Urinary bladder (tissue), 3 donors: ENCODE measurements at regions not wholly inside any gene's neighbourhood (a gene's known extent, or its start where the extent isn't known, plus 50 kb on each side); places are given as distances from the start of the nearest gene placed in this dataset.

Source experiments
- DNase-seq: peaks from one replicate; pipeline ENCODE4 v3.0.0-alpha.2; 2015; ENCODE audit errors: extremely low spot score
- H3K27ac ChIP-seq: one replicate; pipeline ENCODE4 v1.5.1; 2013; ENCODE audit warnings: low read depth, mild to moderate bottlenecking, moderate library complexity
- H3K36me3 ChIP-seq: one replicate; pipeline ENCODE4 v1.6.1; 2013; ENCODE audit warnings: mild to moderate bottlenecking, moderate library complexity; ENCODE audit not compliant: insufficient read depth
- H3K4me1 ChIP-seq: one replicate; pipeline ENCODE4 v1.6.1; 2013; ENCODE audit warnings: mild to moderate bottlenecking, moderate library complexity; ENCODE audit not compliant: insufficient read depth
- H3K4me3 ChIP-seq: one replicate; pipeline ENCODE4 v1.5.1; 2013; ENCODE audit warnings: low read depth, low read length
- WGBS: extraction: QIAGEN DNeasy Blood & Tissue Kit; methylation state at CpG from one replicate; pipeline ENCODE4 v1.1.7; 2013; 5-methylcytosine and 5-hydroxymethylcytosine counted together
- donor health status: healthy with polysubstance abuse.
- donor health status: healthy.

DNA sequence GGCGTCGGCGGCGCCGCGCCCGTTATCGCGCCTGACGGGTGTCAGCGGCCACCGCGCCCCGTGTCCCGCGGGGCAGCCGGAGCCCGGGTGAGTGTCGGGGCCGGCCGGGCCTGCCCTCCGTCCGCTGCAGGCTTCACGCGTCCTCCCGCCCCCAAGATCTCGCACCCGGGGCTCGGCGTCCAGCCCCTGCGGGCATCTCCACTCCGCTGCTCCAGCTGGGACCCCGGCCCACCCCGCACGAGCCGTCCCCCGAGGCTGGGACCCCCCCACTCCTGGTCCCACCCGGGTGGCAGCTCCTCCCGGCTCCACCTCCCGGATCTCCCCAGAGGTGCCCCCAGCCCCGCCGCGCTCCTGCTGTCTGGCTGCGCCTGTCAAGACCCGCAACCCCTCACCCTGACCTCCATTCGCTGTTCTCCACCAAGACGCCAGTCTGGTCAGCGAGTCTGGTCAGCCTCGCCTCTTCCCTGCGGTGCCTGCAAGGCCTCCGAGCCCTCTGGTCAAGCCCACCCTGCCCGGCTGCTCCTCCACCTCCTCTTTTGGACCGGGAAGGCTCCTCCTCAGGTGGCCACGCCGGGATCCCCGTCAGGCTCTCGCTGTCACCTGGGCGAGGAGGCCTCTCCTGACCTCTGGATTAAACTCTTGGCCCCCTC, 66.0 kb upstream of the NKX1-1 start:
- Histone ChIP-seq H3K4me1 (no peaks in the 10 kb centered on the region), H3K4me3 (no peak overlapping the region), H3K36me3 (no peaks in the 10 kb centered on the region), H3K27ac (no peak overlapping the region)
- 10% methylated on average over 58 of the region's 58 CpGs for WGBS
- no peak for DNase-seq

GRCh38 chr4:1471443-1472147, 65.4 kb upstream of the NKX1-1 start:
- whole genome bisulfite sequencing = 9% methylated on average over 55 of the region's 55 CpGs
- no peaks in the 10 kb centered on the region for H3K4me1 ChIP-seq
- no peak overlapping the region for H3K4me3 ChIP-seq
- no peak overlapping the region for H3K27ac ChIP-seq
- H3K36me3 ChIP-seq = no peaks in the 10 kb centered on the region
- DNase-seq = no peak

DNA sequence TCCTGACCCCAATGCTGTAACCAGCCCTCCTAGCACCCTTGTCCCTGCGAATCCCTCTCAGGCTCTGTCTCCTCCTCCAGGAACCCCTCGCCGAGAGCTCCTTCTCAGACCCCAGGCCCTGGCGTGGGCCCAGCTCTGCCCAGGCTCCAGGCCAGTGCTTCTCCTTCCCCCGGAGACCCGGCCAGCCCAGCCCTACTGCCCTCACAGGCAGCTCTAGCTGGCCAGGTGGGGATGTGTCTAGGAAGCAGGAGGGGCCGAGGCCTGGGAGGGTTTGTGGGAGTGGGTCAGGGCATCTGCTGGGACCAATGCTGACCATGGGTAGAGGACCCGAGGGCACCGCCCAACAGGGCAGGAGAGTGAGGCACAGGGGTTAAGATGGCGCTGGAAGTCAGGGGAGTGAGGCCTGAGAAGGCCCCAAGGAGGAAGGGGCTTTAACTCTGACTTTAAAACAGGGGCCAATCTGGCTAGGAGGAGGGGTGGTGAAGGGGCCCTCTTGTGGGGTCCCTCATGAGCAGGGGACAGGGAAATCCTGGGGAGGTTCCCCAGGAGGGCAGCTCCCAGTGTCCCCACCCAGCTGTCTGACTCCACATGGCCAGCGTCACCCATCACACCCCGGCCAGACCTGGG, 64.7 kb upstream of the NKX1-1 start:
- Histone ChIP-seq H3K4me3 (no peak overlapping the region), H3K4me1 (no peaks in the 10 kb centered on the region), H3K27ac (no peak overlapping the region), H3K36me3 (no peaks in the 10 kb centered on the region)
- DNase-seq = no peak
- 72% methylated on average over 12 of the region's 12 CpGs for WGBS

GRCh38 chr4:1470393-1470670, 64.1 kb upstream of the NKX1-1 start:
- Histone ChIP-seq H3K4me1 (no peaks in the 10 kb centered on the region), H3K36me3 (no peaks in the 10 kb centered on the region), H3K27ac (no peak overlapping the region), H3K4me3 (no peak overlapping the region)
- 39% methylated on average over 7 of the region's 7 CpGs for WGBS
- no peak for DNase-seq

GRCh38 chr4:1469607-1470392, 63.6 kb upstream of the NKX1-1 start:
- Histone ChIP-seq H3K27ac (no peak overlapping the region), H3K4me3 (no peak overlapping the region), H3K36me3 (no peaks in the 10 kb centered on the region), H3K4me1 (no peaks in the 10 kb centered on the region)
- WGBS = 81% methylated on average over 24 of the region's 24 CpGs
- no peak for DNase-seq

DNA sequence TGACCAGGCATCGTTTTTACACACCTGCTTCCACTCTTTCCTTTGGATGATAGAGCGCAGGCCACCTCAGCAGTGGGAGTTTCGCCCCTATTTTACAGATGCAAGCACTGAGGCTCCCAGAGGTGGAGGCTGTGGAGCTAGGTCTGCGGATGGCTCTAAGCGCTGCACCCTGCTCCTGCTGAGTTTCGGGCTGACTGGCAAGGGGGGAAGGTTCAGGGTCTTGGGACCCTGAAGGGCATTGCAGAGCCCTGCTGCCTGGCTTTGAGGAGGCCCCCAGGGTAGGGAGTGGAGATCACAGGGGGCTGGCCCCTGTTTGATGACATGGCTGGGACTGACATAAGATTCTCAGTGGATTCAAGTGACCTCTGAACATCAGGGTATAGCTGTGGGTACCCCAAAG, 62.8 kb upstream of the NKX1-1 start:
- H3K4me1 ChIP-seq = no peaks in the 10 kb centered on the region
- WGBS = 89% methylated on average over 6 of the region's 6 CpGs
- no peak overlapping the region for H3K27ac ChIP-seq
- no peak overlapping the region for H3K4me3 ChIP-seq
- no peak for DNase-seq
- H3K36me3 ChIP-seq = no peaks in the 10 kb centered on the region

DNA sequence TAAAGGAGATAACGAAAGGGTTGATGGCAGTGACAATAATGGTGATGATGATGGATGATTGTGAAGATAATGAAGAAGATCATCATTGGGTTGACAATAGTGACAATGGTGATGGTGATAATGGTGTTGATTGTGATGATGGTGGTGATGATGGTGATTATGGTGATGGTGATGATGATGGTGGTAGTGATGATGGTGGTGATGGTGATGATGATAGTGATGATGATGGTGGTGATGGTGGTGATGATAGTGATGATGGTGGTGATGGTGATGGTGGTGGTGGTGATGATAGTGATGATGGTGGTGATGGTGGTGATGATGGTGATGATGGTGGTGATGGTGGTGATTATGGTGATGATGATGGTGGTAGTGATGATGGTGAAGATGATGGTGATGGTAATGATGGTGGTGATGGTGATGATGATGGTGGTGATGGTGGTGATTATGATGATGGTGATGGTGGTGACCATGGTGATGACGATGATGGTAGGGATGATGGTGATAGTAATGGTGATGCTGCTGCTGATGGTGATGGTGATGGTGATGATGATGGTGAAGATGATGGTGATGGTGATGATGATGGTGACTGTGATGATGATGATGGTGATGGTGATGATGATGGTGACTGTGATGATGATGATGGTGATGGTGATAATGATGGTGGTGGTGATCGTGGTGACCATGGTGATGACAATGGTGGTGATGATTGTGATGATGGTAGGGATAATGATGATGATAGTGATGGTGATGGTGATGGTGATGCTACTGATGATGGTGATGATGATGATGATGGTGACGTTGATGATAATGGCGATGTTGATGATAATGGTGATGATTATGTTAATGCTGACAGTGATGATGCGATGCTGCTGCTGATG, 61.6 kb upstream of the NKX1-1 start:
- 96% methylated on average over 6 of the region's 6 CpGs for WGBS
- Histone ChIP-seq H3K4me3 (no peak overlapping the region), H3K27ac (no peak overlapping the region), H3K36me3 (no peaks in the 10 kb centered on the region), H3K4me1 (no peaks in the 10 kb centered on the region)
- no peak for DNase-seq

- DNase-seq = no peak
- no peaks in the 10 kb centered on the region for H3K4me1 ChIP-seq
- no peaks in the 10 kb centered on the region for H3K36me3 ChIP-seq
- H3K27ac ChIP-seq = no peak overlapping the region
- no peak overlapping the region for H3K4me3 ChIP-seq
- WGBS = 76% methylated on average over 6 of the region's 6 CpGs
These were observed 60.6 kb upstream of the NKX1-1 start for GRCh38 chr4:1466863-1467165.

GRCh38 chr4:1466034-1466862, 60.0 kb upstream of the NKX1-1 start:
- no peak overlapping the region for H3K27ac ChIP-seq
- H3K36me3 ChIP-seq = no peaks in the 10 kb centered on the region
- no peak overlapping the region for H3K4me3 ChIP-seq
- no peak for DNase-seq
- WGBS = 90% methylated on average over 24 of the region's 24 CpGs
- H3K4me1 ChIP-seq = no peaks in the 10 kb centered on the region

DNA sequence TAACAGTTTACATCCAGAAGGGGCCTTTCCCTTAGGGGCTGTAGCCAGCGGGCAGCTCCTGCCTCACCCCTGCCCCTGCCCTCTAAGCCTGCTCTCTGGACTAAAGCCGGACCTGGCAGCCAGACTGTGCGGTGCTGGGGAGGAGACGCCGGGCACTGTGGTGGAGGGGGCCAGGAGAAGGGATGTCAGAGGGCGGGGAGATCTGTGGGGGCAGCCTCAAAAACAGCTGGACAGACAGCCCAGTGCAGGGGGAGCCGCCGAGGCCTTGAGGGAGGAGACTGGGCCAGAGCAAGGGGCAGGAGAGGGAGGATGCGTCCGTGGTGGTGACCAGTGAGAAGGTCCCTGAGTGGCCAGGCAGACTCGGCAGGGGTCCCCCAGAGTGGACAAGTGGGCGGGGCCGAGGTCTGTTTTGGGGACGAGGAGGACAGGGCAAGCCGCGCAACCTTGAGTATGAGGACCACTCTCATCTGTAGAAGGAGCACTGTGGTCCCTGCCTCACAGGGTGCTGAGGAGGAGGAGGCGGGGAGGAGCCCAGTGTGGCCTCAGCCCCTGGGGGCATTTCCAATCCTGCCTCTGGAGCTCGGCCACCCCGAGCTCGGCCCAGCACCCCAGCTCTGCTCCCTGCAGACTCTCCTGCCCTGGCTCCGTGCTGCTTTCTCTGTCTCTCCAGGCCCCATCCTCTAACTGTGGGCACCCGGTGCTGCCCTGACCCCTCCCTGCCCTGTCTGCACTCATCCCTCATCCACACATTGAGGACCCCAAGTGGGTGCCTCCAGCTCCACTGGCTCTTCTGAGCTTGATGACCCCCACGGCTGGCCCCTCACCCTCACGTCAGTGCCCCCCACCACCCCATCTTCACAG, 59.2 kb upstream of the NKX1-1 start:
- H3K4me1 ChIP-seq = no peaks in the 10 kb centered on the region
- H3K27ac ChIP-seq = no peak overlapping the region
- WGBS = 72% methylated on average over 24 of the region's 24 CpGs
- H3K36me3 ChIP-seq = no peaks in the 10 kb centered on the region
- no peak for DNase-seq
- no peak overlapping the region for H3K4me3 ChIP-seq

DNA sequence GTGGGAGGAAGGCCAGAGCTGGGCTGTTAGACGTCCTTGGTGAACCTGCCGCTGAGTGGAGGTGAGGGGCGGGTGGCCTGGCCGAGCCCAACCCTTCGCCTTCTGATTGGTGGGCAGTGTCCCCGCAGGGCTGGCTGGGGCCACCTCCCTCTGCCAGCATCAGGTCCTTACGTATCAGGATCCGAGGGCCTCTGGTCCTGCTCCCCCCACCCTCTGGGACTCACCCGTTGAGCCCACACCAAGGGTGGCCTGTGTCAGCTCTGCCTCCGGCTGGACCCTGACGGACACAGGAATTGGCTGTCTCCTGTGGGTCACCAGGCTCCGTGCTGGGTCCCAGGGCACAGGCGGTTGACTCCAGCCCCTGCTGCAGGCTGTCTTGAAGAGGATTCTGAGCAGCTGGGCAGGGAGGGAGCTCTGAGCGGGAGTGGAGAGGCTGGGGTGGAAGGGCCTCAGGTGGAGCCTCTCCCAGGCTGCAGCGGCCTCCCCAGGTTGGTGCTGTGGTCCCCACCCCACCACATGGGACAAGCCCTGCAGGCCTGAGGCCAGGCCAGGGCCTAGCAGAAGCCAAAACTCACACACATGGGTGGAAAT, 58.4 kb upstream of the NKX1-1 start:
- Histone ChIP-seq H3K27ac (no peak overlapping the region), H3K4me1 (no peaks in the 10 kb centered on the region), H3K4me3 (no peak overlapping the region), H3K36me3 (no peaks in the 10 kb centered on the region)
- 74% methylated on average over 15 of the region's 15 CpGs for WGBS
- no peak for DNase-seq
